Bronchial epithelial cell (primary cell): ENCODE measurements at regions not wholly inside any gene's neighbourhood (a gene's known extent, or its start where the extent isn't known, plus 50 kb on each side); places are given as distances from the start of the nearest gene placed in this dataset.
"Not testable (repeated sequence)": the region's sequence is repeated elsewhere in the genome, so short reads cannot be mapped to it uniquely, and the experiment has no call there.

Source experiments
- DNase-seq: peaks from one replicate; pipeline ENCODE4 v3.0.0-alpha.2; 2010; ENCODE audit warnings: low read depth
- FAIRE-seq: peaks from 2 replicates; lab custom pipeline; 2011; peaks lifted over from hg19 to GRCh38; lab: Jason Lieb, UNC
- H3K27me3 ChIP-seq: 2 replicates; pipeline ENCODE4 v1.5.1; 2011; ENCODE audit warnings: low read length; ENCODE audit not compliant: control insufficient read depth, insufficient read depth
- H3K36me3 ChIP-seq: 2 replicates; pipeline ENCODE4 v1.5.1; 2011; ENCODE audit warnings: low read length; ENCODE audit not compliant: control insufficient read depth, insufficient read depth
- H3K4me3 ChIP-seq: 2 replicates; pipeline ENCODE4 v1.5.1; 2011; ENCODE audit warnings: mild to moderate bottlenecking, low read depth, low read length, control low read depth
- CTCF ChIP-seq: IDR thresholded peaks from 2 replicates; pipeline ENCODE4 v1.5.1; 2011; ENCODE audit warnings: mild to moderate bottlenecking, moderate library complexity, low read length, control low read depth, inconsistent platforms; ENCODE audit not compliant: insufficient read depth, severe bottlenecking

DNA sequence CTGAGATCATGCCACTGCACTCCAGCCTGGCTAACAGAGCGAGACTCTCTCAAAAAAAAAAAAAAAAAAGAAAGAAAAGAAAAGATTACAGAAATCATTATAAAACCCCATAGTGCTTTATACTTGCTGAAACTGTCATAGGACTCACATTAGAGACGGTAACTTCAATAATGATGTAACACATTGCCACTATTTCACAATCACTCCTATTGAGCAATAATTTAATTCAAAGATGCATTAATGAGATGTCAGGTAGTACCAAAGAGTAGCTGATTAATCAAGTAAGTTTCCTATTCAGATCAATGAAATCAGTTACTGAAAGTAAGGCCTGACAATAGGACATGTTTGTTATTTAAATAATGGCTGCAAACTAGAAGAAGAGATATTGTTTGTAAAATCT lies 751.5 kb upstream of the ALG10B start:
- Histone ChIP-seq H3K36me3 (no peaks in the 10 kb centered on the region), H3K4me3 (no peak overlapping the region), H3K27me3 (no peaks in the 10 kb centered on the region)
- peak; percentile 5 for DNase-seq
- FAIRE-seq: no peak
- TF ChIP-seq CTCF: no peak

GRCh38 chr12:37570547-37570946 lies 746.0 kb upstream of the ALG10B start:
- DNase-seq, FAIRE-seq, H3K27me3 ChIP-seq, H3K36me3 ChIP-seq, H3K4me3 ChIP-seq: not testable (repeated sequence)
